Left colon (tissue), 2 donors: ENCODE measurements at regions not wholly inside any gene's neighbourhood (a gene's known extent, or its start where the extent isn't known, plus 50 kb on each side); places are given as distances from the start of the nearest gene placed in this dataset.
"Not testable (repeated sequence)": the region's sequence is repeated elsewhere in the genome, so short reads cannot be mapped to it uniquely, and the experiment has no call there.

ENCODE experiments used
- ATAC-seq: fragments of 200-7000 bp; cut with Tn5 transposase; one replicate; pipeline ENCODE4 v1.9.1; 2020; ENCODE audit warnings: mild to moderate bottlenecking, moderate library complexity
- DNase-seq, 2 donors: peaks; one replicate each; pipeline ENCODE4 v3.0.0-alpha.2; 2020
- intact Hi-C, 2 donors: fragments of 100-400 bp; cut with DNase I in 1 of 2; cut with micrococcal nuclease in 1 of 2; formaldehyde crosslinking; loops; one replicate each; pipeline versions ENCODE4 v1.11.2 to v1.14.0; 2022; cut with DNase I, micrococcal nuclease
- donor health status: DM: no; HTN: no; CAD: no.
- donor health status: DM: yes; HTN: yes; CAD: no.

DNA sequence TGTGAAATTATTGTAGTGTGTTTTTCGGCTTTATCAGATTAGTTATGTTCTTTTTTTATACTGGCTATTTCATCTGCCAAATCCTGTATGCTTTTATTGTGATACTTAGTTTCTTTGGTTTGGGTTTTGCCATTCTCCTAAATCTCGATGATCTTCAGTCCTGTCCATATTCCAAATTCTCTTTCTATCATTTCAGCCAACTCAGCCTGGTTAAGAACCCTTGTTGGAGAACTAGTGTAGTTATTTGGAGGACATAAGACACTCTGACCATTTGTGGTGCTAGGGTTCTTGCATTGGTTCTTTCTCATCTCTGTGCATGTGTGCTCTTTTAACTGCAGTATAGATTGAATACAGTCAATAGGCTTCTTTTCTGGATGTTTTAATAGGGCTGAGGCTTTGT, 187.0 kb upstream of the CCNH start:
- intact Hi-C loops, result no loop called here
- DNase-seq (no peak), ATAC-seq (no peak)

DNA sequence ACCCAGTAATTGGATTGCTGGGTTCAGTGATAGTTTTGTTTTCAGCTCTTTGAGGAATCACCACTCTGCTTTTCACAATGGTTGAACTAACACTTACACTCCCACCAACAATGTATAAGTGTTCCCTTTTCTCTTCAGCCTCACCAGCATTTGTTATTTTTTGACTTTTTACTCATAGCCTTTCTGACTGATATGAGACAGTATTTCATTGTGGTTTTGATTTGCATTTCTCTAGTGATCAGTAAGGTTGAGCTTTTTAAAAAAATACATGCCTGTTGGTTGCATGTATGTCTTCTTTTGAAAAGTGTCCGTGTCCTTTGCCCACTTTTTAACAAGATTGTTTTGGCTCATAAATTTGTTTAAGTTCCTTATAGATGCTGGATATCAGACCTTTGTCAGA, 185.7 kb upstream of the CCNH start:
- no peak for ATAC-seq
- DNase-seq, result no peak
- intact Hi-C loops, result no loop called here

DNA sequence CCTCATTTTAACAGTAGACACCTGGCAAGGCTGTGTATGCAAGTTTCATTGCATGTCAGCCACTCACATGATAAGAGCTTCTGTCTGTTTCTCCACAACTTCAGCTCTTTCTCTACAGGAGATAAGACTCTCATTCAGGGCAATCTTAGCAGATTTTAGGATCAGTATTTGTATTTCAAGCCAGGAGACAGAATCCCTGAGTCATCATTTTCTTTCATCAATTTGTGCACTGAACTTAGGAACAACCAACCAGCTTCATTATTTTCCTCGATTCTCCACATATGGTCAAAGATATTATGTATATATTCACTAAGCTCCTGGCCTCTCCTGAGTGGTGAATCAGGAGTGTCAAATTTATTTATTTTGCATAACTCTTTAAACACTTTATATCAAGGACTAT, 181.8 kb upstream of the CCNH start:
- DNase-seq (no peak), ATAC-seq (no peak)
- intact Hi-C loops, result no loop called here

DNA sequence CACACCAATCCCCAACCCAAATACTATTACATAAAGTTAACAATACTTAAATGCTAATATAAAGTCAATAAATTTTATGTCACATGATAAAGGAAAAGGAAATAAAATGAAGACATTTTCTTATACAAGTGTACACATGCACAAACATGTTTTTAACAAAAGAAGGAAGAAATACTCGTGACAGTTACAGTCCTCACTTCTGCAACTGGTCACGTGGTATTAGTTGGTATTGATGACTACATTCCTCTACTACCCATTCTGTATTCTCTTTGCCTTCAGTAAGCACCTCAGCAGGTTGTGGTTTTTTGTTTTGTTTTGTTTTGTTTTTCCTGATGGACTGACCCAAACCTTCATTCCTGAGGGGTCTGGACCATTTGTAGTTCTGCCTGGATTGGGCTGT, 176.9 kb upstream of the CCNH start:
- ATAC-seq, result no peak
- DNase-seq, result no peak
- intact Hi-C loops, result no loop called here

DNA sequence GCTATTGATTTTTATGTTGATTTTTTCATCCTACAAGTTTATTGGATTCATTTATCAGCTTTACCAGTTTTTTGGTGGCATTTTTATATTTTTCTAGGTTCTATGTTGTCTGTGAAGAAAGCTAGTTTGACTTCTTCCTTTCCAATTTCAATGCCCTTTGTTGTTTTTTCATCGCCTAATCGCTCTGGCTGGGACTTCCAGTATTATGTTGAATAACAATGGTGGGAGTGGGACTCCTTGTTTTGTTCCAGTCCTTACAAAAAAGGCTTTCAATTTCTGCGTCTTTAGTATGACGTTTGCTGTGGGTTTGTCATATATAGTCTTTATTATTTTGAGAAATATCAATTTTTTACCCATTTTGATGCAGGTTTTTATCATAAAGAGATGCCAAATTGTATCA, 175.6 kb upstream of the CCNH start:
- intact Hi-C loops, result no loop called here
- DNase-seq (no peak), ATAC-seq (no peak)

DNA sequence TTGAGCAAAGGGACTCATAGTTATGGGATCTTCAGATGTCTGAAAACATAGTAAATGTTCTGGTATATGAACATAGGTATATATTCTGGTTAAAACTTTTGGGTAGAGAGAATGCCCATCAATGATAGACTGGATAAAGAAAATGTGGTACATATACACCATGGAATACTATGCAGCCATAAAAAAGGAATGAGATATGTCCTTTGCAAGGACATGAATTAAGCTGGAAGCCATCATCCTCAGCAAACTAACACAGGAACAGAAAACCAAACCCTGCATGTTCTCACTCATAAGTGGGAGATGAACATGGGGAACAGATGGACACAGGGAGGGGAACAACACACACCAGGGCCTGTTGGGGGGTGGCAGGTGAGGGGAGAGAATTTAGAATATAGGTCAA, 171.0 kb upstream of the CCNH start:
- DNase-seq, ATAC-seq, intact Hi-C loops: not testable (repeated sequence)

DNA sequence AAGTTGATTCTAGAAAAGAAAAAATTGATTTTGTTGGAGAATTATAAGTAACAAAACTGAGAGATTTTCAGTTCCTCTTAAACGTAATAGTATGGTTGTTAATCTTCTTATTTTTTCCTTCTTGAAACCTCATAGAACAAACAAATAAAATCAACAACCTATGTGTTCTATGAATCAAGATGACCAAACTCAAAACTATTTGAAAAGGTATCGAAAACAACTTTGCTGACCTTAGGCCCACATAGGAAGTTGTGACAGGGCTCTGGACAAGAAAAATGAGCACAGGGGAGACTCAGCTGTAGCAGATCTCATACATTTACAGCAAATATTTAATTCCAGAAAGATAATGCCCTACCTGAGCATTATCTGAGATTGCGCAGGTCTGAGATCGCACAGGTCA, 169.4 kb upstream of the CCNH start:
- ATAC-seq (no peak), DNase-seq (no peak)
- intact Hi-C loops, result no loop called here

DNA sequence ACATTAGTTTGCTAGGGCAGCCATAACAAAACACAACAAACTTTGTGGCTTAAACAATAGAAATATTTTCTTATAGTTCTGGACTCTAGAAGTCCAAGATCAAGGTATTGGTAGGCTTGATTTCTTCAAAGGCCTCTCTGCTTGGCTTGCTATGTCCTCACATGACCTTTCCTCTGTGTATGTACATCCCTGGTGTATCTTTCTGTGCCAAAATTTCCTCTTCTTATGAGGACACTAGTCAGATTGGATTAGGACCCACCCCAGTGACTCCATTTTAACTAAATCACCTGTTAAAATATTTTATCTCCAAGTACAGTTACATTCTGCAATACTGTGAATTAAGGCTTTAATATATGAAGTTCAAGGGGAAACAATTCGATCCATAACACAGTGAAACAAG, 168.9 kb upstream of the CCNH start:
- no peak for ATAC-seq
- intact Hi-C loops, result no loop called here
- no peak for DNase-seq

DNA sequence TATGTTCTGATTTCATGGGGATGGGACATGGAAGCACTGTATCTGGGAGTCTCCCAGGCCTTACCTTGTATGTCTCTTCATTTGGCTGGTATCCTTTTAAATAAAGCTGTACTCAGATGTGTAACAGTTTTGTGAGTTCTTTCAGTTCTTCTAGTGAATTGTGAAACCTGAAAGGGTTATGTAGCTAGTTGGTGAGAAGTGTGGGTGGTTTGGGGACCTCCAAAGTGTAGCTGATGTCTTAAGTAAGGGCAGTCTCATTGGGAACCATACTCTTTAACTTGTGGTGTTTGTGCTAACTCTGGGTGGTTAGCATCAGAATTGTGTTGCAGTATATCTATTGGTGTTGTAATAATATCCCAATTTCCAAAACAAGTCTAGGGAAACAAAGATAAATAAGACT, 166.9 kb upstream of the CCNH start:
- intact Hi-C loops, result no loop called here

DNA sequence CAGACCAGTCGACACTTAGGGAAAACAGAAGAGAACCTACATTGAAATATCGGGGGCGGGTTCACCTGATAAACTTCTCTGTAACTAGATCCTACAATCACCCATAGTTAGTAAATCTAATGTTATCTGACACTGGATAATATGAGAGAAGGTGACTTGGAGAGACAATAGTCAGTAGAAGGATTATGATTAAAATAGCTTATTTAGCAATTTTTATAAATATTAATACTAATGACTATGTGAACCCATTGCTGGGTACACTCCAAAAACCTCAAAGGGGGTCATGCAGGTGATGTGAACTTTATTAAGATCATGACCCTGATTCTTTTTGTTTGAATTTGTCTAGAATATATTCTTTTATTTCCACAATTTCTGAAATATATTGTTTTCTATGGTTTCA, 164.1 kb upstream of the CCNH start:
- ATAC-seq (no peak), DNase-seq (no peak)
- intact Hi-C loops, result no loop called here

More for the DNA sequence above, 166.9 kb upstream of the CCNH start:
- DNase-seq (no peak), ATAC-seq (no peak)

DNA sequence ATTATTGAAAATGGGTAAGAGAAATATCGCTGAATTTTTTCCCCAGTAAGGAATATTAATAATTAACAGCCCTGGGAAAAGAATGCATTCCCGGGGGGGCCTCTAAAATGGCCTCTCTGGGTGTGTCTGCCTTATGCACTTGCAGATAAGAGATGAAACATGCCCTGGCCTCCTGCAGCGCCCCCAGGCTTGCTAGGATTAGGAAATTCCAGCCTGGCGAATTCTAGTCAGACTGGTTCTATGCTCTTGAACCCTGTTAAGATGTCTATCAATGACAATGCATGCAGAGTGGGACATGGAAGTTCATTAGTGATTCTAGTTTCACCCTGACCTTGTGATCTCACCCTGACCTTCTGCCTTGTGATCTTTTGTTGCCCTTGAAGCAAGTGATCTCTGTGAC, 163.6 kb upstream of the CCNH start:
- DNase-seq, intact Hi-C loops, ATAC-seq: not testable (repeated sequence)

DNA sequence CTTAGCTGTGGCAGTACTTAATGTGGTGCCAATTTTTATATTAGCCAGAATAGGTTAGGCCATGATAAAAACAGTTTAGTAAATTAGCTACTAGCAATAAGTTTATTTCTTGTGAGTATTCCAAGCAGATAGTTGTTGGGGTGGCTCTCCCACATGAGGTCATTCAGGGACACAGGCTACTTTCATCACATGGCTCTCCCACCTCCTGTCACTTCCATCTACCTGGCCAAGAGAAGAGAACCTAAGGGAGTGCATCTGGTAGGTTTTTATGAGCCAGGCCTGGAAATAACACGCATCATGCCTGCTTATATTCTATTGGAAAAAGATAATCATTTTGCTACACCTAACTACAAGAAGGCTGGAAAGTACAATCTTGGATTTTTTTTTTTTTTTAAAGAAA, 161.4 kb upstream of the CCNH start:
- intact Hi-C loops, result no loop called here
- ATAC-seq, result no peak

DNA sequence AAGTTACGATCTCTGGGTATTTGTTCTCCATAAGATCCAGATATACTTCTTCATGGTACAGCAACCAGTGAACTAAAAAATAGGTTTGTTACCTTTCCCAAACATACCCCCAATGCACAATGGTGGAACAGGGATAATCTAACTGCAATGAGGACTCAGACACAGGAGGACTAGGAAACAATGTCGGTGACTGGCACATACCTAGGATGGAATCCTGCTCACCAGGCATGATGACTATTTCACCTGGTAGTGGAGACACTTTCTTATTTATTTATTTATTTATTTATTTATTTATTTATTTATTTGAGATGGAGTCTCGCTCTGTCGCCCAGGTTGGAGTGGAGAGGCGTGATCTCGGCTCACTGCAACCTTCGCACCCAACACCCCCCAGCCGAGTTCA, 159.9 kb upstream of the CCNH start:
- DNase-seq, result no peak
- intact Hi-C loops, result no loop called here
- no peak for ATAC-seq

More for the DNA sequence above, 161.4 kb upstream of the CCNH start:
- no peak for DNase-seq

DNA sequence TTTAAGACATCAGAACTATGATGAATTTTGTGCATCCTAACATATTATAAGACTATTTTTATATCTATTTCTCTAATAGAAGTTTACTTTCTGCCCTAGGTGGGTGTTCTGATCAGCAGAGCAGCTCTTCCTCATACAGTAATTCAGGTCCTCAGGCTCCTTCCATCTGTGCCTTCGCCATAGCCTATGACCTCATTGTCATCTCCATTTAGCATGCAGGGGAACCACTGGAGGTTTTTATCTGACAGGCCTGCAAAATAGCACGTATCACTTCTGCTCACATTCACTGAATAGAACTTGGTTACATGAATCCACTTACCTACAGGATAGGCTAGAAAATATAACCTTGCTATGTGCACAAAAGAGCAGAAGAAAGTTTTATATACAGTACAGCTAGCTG, 159.4 kb upstream of the CCNH start:
- ATAC-seq, result no peak
- intact Hi-C loops, result no loop called here
- DNase-seq, result no peak

DNA sequence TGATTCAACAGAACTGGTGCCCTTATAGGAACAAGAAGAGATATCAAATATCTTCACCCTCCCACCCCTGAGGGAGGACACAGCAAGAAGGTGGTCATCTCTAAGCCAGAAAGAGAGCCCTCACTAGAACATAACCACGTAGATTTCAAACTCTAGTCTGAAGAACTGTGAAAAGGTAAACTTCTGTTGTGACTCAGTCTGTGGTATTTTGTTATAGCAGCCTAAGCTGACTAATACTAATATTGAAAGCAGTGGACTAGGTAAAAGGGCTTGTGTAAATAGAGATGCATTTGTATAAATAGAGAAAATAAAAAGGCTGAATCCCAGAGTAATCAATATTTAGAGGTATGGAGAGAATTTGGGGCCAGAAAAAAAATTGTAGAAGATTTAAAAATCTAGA, 157.6 kb upstream of the CCNH start:
- no peak for DNase-seq
- no peak for ATAC-seq
- intact Hi-C loops, result no loop called here

DNA sequence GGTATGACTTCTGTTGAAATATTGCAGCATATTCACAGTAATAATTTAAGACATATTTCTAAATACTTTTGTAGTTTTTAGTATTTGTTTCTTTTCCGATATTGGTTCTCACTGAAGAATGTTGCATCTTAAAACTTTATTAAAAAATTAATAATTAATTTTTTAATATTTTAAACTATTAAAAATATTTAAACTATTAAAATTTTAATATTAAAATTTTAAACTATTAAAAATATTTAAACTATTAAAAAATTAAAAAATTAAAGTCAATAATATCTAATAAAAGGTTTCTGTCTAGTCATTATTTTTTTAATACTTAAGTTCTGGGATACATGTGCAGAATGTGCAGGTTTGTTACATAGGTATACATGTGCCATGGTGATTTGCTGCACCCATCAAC, 149.3 kb upstream of the CCNH start:
- DNase-seq, result no peak
- no peak for ATAC-seq
- intact Hi-C loops, result no loop called here

DNA sequence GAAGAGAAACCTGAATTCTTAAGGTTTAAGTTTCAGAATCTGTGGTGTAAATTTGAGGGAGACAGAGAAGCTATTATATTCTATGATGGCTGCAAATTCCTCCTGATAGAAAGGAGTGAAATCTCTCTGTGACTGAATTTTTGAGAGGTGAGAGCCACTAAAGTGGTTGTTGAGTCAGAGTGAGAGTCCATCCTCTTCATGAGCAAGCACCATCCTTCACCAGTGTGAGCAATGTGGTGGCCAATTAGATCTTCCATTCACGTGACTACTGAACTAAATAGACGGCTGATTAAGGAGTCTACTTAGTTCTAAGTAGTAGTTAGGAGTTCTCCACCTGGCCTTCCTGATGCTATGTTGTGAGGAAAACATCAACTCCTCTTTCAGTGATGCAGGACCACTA, 147.8 kb upstream of the CCNH start:
- intact Hi-C loops, result no loop called here
- ATAC-seq, result no peak

DNA sequence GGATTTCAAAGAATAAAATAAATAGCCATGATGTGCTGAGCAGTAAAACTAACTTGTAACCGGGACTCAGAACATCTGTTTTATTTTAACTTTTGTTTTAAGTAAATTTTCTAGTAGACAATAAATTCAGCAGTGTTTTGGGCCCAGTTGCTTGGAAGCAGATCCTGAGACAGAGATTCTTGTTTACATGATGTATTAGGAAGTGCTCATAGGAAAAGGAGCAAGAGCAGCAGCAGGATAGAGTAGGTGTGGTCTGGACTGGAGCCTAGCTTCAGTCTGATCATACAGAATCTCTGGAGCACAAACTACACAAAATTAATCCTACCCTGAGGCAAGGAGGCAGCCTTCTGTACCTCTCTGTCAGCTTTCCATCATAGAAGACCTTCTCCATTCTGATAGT, 139.2 kb upstream of the CCNH start:
- ATAC-seq (no peak), DNase-seq (no peak)
- intact Hi-C loops, result no loop called here

More for the DNA sequence above, 147.8 kb upstream of the CCNH start:
- DNase-seq, result no peak

DNA sequence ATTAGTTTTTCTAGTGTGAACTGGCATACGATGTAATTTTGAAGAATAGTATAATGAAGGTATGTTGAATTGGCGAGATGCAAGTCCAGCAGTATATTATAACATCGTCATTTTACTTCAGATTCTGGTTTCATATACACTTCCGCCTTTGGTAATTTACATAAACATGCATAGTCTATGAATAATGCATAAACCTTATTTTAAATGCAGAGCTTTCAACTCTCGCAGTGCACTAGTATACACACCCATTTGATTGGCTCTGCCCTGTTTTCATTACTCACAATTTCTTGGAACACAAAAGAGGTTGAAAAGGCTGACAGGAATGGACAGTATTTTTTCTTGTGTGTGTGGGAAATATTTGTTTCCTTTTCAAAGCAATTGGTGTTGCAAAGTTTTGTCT, 128.9 kb upstream of the CCNH start:
- ATAC-seq, result no peak
- intact Hi-C loops, result no loop called here

DNA sequence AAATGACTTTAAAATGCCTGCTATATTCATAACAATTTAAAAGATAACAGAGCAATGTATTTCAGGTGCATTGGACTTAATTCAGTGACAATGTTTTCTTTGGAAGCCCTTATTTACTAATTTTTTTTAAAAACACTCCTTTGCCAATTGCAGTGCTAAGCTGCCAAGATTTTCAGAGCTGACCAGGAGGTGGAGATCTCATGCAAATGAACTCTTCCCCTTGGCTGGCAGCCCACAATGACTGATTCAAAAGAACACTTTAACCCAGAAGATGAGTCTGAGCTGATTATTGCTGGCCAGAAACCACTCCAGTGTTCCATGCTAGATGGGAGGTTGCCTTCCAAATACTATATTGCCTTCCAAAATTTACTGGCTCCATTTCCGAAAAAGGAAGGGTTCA, 128.3 kb upstream of the CCNH start:
- intact Hi-C loops, result no loop called here
- ATAC-seq, result peak; percentile 46
- peak; percentile 36 to 62 for DNase-seq

More for the DNA sequence above, 128.9 kb upstream of the CCNH start:
- no peak for DNase-seq

DNA sequence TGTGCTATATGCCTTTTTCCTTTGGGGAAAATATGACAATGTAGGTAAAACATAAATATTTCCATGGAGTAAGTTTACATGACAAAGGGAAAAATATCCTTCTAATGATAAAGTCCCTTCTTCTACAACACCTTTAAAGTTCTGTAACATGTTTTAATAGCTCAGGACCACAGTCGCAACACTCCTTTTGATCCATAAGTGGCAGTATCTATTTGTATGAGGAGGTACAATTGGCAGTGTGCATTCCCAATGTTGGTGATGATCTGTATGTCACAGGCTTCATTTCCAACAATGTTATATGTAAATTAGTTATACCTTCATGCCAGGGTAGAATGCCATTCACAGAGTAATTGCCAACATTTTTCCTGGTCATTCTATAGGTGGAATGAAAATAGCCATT, 127.1 kb upstream of the CCNH start:
- intact Hi-C loops, result no loop called here
- DNase-seq (no peak), ATAC-seq (no peak)

DNA sequence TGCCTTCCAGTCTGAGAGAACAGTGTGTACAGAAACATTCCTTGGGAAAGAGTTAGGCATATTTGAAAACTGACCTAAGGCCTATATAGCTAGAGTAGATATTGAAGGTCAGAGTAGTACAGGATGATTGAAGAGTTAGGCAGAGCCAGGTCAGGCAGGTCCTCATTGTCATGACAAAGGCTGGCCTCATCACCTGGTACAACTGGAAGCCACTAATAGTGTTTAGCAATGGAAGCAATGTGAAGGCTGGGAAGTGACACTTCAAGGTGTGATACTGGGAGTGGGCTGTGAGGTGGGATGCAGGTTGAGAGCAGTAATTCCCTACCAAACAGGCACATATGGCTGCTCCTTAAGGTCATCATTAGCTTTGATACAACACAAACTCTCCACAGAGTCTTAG, 123.6 kb upstream of the CCNH start:
- DNase-seq (no peak), ATAC-seq (no peak)
- intact Hi-C loops, result no loop called here
